HUES6 (cell line): ENCODE measurements at regions not wholly inside any gene's neighbourhood (a gene's known extent, or its start where the extent isn't known, plus 50 kb on each side); places are given as distances from the start of the nearest gene placed in this dataset.

Source experiments
- H3K27ac ChIP-seq: 2 replicates; pipeline ENCODE4 v1.7.0; 2013; ENCODE audit warnings: low read depth, mild to moderate bottlenecking, low read length, inconsistent platforms
- H3K27me3 ChIP-seq: 2 replicates; pipeline ENCODE4 v1.6.1; 2013; ENCODE audit warnings: low read length; ENCODE audit not compliant: control insufficient read depth, insufficient read depth
- H3K36me3 ChIP-seq: 2 replicates; pipeline ENCODE4 v1.6.1; 2013; ENCODE audit warnings: low read length; ENCODE audit not compliant: control insufficient read depth, insufficient read depth
- H3K4me1 ChIP-seq: 2 replicates; pipeline ENCODE4 v1.6.1; 2013; ENCODE audit warnings: low read length; ENCODE audit not compliant: control insufficient read depth, insufficient read depth
- H3K4me3 ChIP-seq: 2 replicates; pipeline ENCODE4 v1.5.1; 2013; ENCODE audit warnings: low read depth, low read length
- H3K9ac ChIP-seq: one replicate; pipeline ENCODE4 v1.6.1; 2013; ENCODE audit warnings: mild to moderate bottlenecking, low read length
- H3K9me3 ChIP-seq: 2 replicates; pipeline ENCODE4 v1.6.1; 2013; ENCODE audit warnings: low read depth, low read length; ENCODE audit not compliant: control insufficient read depth, insufficient read depth

GRCh38 chr2:7929281-7929680 lies 752.6 kb upstream of the ID2 start:
- Histone ChIP-seq H3K27ac (no peak overlapping the region), H3K36me3 (no peaks in the 10 kb centered on the region), H3K9ac (no peak overlapping the region), H3K27me3 (no peaks in the 10 kb centered on the region), H3K4me1 (no peaks in the 10 kb centered on the region), H3K9me3 (no peaks in the 10 kb centered on the region), H3K4me3 (no peak overlapping the region)

GRCh38 chr2:7930800-7931635 lies 750.8 kb upstream of the ID2 start:
- H3K36me3 ChIP-seq = no peaks in the 10 kb centered on the region
- H3K4me3 ChIP-seq = no peak overlapping the region
- H3K27ac ChIP-seq = no peak overlapping the region
- H3K4me1 ChIP-seq = no peaks in the 10 kb centered on the region
- no peaks in the 10 kb centered on the region for H3K27me3 ChIP-seq
- no peak overlapping the region for H3K9ac ChIP-seq
- H3K9me3 ChIP-seq = no peaks in the 10 kb centered on the region

- no peaks in the 10 kb centered on the region for H3K36me3 ChIP-seq
- no peak overlapping the region for H3K27ac ChIP-seq
- no peaks in the 10 kb centered on the region for H3K9me3 ChIP-seq
- H3K27me3 ChIP-seq = no peaks in the 10 kb centered on the region
- no peaks in the 10 kb centered on the region for H3K4me1 ChIP-seq
- H3K9ac ChIP-seq = no peak overlapping the region
- no peak overlapping the region for H3K4me3 ChIP-seq
Observed at GRCh38 chr2:7931808-7932207, 750.0 kb upstream of the ID2 start.

GRCh38 chr2:7933672-7934071 lies 748.2 kb upstream of the ID2 start:
- H3K4me3 ChIP-seq = no peak overlapping the region
- no peaks in the 10 kb centered on the region for H3K9me3 ChIP-seq
- H3K27me3 ChIP-seq = no peaks in the 10 kb centered on the region
- no peaks in the 10 kb centered on the region for H3K4me1 ChIP-seq
- no peak overlapping the region for H3K27ac ChIP-seq
- H3K36me3 ChIP-seq = no peaks in the 10 kb centered on the region
- no peak overlapping the region for H3K9ac ChIP-seq

GRCh38 chr2:7934476-7934875 lies 747.4 kb upstream of the ID2 start:
- H3K9me3 ChIP-seq = no peaks in the 10 kb centered on the region
- no peaks in the 10 kb centered on the region for H3K36me3 ChIP-seq
- no peak overlapping the region for H3K27ac ChIP-seq
- no peak overlapping the region for H3K4me3 ChIP-seq
- no peak overlapping the region for H3K9ac ChIP-seq
- H3K4me1 ChIP-seq = peaks cover 5% of the 10 kb centered on the region; the same call in 1 of the 2 replicates
- no peaks in the 10 kb centered on the region for H3K27me3 ChIP-seq

- no peak overlapping the region for H3K9ac ChIP-seq
- no peaks in the 10 kb centered on the region for H3K27me3 ChIP-seq
- H3K4me1 ChIP-seq = peaks cover 6% of the 10 kb centered on the region; the same call in 1 of the 2 replicates
- no peak overlapping the region for H3K27ac ChIP-seq
- H3K4me3 ChIP-seq = no peak overlapping the region
- no peaks in the 10 kb centered on the region for H3K36me3 ChIP-seq
- H3K9me3 ChIP-seq = no peaks in the 10 kb centered on the region
Observed at GRCh38 chr2:7937082-7937481, 744.8 kb upstream of the ID2 start.

- no peaks in the 10 kb centered on the region for H3K36me3 ChIP-seq
- H3K4me1 ChIP-seq = peaks cover 6% of the 10 kb centered on the region; the same call in 1 of the 2 replicates
- H3K9me3 ChIP-seq = no peaks in the 10 kb centered on the region
- no peak overlapping the region for H3K27ac ChIP-seq
- H3K27me3 ChIP-seq = no peaks in the 10 kb centered on the region
- H3K4me3 ChIP-seq = no peak overlapping the region
- H3K9ac ChIP-seq = no peak overlapping the region
Observed at GRCh38 chr2:7940723-7941122, 741.1 kb upstream of the ID2 start.

- no peaks in the 10 kb centered on the region for H3K27me3 ChIP-seq
- no peaks in the 10 kb centered on the region for H3K36me3 ChIP-seq
- no peak overlapping the region for H3K4me3 ChIP-seq
- H3K9me3 ChIP-seq = no peaks in the 10 kb centered on the region
- H3K27ac ChIP-seq = no peak overlapping the region
- H3K4me1 ChIP-seq = peaks cover 6% of the 10 kb centered on the region; the same call in 1 of the 2 replicates
- H3K9ac ChIP-seq = no peak overlapping the region
Observed at GRCh38 chr2:7943446-7943845, 738.4 kb upstream of the ID2 start.

- H3K27me3 ChIP-seq = no peaks in the 10 kb centered on the region
- H3K9me3 ChIP-seq = no peaks in the 10 kb centered on the region
- no peak overlapping the region for H3K27ac ChIP-seq
- H3K4me3 ChIP-seq = no peak overlapping the region
- no peak overlapping the region for H3K9ac ChIP-seq
- H3K4me1 ChIP-seq = no peaks in the 10 kb centered on the region
- no peaks in the 10 kb centered on the region for H3K36me3 ChIP-seq
Observed at GRCh38 chr2:7945026-7945425, 736.8 kb upstream of the ID2 start.

- Histone ChIP-seq H3K9me3 (no peaks in the 10 kb centered on the region), H3K4me3 (no peak overlapping the region), H3K27ac (no peak overlapping the region), H3K9ac (no peak overlapping the region), H3K36me3 (no peaks in the 10 kb centered on the region), H3K4me1 (no peaks in the 10 kb centered on the region), H3K27me3 (peaks cover 10% of the 10 kb centered on the region)
Observed at GRCh38 chr2:7950035-7950612, 731.7 kb upstream of the ID2 start.

GRCh38 chr2:7951001-7951400 lies 730.9 kb upstream of the ID2 start:
- Histone ChIP-seq H3K27ac (no peak overlapping the region), H3K9me3 (no peaks in the 10 kb centered on the region), H3K4me3 (no peak overlapping the region), H3K9ac (no peak overlapping the region), H3K4me1 (no peaks in the 10 kb centered on the region), H3K27me3 (peaks cover 12% of the 10 kb centered on the region), H3K36me3 (no peaks in the 10 kb centered on the region)
